Mesendoderm (in vitro differentiated cells): ENCODE measurements at regions not wholly inside any gene's neighbourhood (a gene's known extent, or its start where the extent isn't known, plus 50 kb on each side); places are given as distances from the start of the nearest gene placed in this dataset.
A peak's percentile ranks its signal among the peaks of the same experiment; 100 is the strongest.

Experiments used
- DNase-seq: peaks from one replicate; pipeline ENCODE4 v3.0.0; 2013
- H2AK5ac ChIP-seq: 2 replicates; pipeline ENCODE4 v1.6.1; 2013; ENCODE audit warnings: low read length, inconsistent platforms
- H2BK120ac ChIP-seq: 2 replicates; pipeline ENCODE4 v1.6.1; 2013; ENCODE audit warnings: low read depth, mild to moderate bottlenecking, low read length, moderate library complexity, mixed read lengths
- H2BK15ac ChIP-seq: replicated peaks from 2 replicates; pipeline ENCODE4 v1.6.1; 2013; ENCODE audit warnings: low read depth, mild to moderate bottlenecking, moderate library complexity
- H2BK5ac ChIP-seq: 2 replicates; pipeline ENCODE4 v1.6.1; 2013; ENCODE audit warnings: low read length, inconsistent platforms
- H3K18ac ChIP-seq: 2 replicates; pipeline ENCODE4 v1.6.1; 2013; ENCODE audit warnings: mild to moderate bottlenecking, low read length, mixed read lengths
- H3K23ac ChIP-seq: one replicate; pipeline ENCODE4 v1.6.1; 2013; ENCODE audit warnings: low read length
- H3K27ac ChIP-seq: 2 replicates; pipeline ENCODE4 v1.5.1; 2013; ENCODE audit warnings: low read depth, mild to moderate bottlenecking, inconsistent platforms, low read length, moderate library complexity
- H3K27me3 ChIP-seq: 2 replicates; pipeline ENCODE4 v1.6.1; 2013; ENCODE audit warnings: low read length, control low read depth, mild to moderate bottlenecking, inconsistent platforms; ENCODE audit not compliant: insufficient read depth, poor library complexity
- H3K36me3 ChIP-seq: 2 replicates; pipeline ENCODE4 v1.6.1; 2013; ENCODE audit warnings: low read length, inconsistent platforms; ENCODE audit not compliant: control insufficient read depth, insufficient read depth
- H3K4ac ChIP-seq: one replicate; pipeline ENCODE4 v1.6.1; 2013; ENCODE audit warnings: low read depth, mild to moderate bottlenecking, low read length, moderate library complexity
- H3K4me1 ChIP-seq: 2 replicates; pipeline ENCODE4 v1.6.1; 2013; ENCODE audit warnings: low read depth, low read length, inconsistent platforms; ENCODE audit not compliant: control insufficient read depth
- H3K4me2 ChIP-seq: 2 replicates; pipeline ENCODE4 v1.6.1; 2013; ENCODE audit warnings: low read length
- H3K4me3 ChIP-seq: 2 replicates; pipeline ENCODE4 v1.5.1; 2013; ENCODE audit warnings: mild to moderate bottlenecking, low read length
- H3K56ac ChIP-seq: one replicate; pipeline ENCODE4 v1.6.1; 2013; ENCODE audit warnings: low read length
- H3K79me1 ChIP-seq: 2 replicates; pipeline ENCODE4 v1.6.1; 2013; ENCODE audit warnings: low read length, inconsistent platforms
- H3K79me2 ChIP-seq: 2 replicates; pipeline ENCODE4 v1.6.1; 2013; ENCODE audit warnings: mild to moderate bottlenecking, low read length; ENCODE audit not compliant: control insufficient read depth, insufficient read depth
- H3K9ac ChIP-seq: 2 replicates; pipeline ENCODE4 v1.6.1; 2013; ENCODE audit warnings: low read length, inconsistent platforms
- H4K5ac ChIP-seq: one replicate; pipeline ENCODE4 v1.6.1; 2013; ENCODE audit warnings: low read length
- H4K8ac ChIP-seq: one replicate; pipeline ENCODE4 v1.6.1; 2013; ENCODE audit warnings: low read depth, mild to moderate bottlenecking, control low read depth, low read length, moderate library complexity
- whole genome bisulfite sequencing: extraction: QIAGEN DNeasy Blood & Tissue Kit; methylation state at CpG from one replicate; pipeline ENCODE4 v1.1.7; 2013; ENCODE audit warnings: low lambda C conversion rate, missing lambda C conversion rate; ENCODE audit not compliant: insufficient coverage; ENCODE audit errors: extremely low coverage; 5-methylcytosine and 5-hydroxymethylcytosine counted together

DNA sequence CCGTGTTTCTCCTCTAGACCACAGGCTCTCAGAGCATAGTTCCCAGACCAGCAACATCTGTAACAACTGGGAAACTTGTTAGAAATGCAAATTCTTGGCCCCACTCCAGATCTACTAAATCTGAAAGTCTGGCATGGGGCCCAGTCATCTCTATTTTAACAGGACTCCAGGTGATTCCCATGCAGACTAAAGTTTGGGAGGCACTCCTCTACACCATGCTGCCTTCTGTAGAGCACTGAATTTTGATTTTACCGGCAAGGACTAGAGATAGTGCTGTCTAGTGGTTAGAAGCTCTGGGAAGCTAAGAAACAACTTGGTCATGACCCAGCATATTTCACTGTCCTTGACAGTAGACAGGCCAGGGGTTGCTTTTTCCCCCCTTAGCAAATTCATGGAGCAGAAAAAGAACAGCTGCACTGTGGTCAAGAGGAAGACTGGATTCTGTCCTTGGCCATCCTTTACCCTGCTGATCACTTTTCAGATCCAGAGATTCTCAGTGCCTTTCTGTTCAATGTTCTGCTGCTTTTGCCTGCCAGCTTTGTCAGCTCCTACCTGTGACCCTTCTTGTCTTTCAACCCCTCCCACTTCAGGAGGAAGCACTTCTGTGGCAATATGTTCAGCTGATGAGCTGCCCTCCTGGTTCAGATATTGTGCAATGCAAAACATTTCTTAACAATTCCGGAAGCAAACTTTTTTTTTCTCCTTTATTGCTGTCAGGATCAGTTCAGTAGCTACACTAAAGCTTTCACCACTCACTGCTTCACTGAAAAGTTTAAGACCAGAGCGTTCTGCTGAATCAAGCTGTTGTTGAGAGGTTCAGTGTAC, 133.8 kb upstream of the NUDT4 start:
- H3K23ac ChIP-seq = no peak overlapping the region

DNA sequence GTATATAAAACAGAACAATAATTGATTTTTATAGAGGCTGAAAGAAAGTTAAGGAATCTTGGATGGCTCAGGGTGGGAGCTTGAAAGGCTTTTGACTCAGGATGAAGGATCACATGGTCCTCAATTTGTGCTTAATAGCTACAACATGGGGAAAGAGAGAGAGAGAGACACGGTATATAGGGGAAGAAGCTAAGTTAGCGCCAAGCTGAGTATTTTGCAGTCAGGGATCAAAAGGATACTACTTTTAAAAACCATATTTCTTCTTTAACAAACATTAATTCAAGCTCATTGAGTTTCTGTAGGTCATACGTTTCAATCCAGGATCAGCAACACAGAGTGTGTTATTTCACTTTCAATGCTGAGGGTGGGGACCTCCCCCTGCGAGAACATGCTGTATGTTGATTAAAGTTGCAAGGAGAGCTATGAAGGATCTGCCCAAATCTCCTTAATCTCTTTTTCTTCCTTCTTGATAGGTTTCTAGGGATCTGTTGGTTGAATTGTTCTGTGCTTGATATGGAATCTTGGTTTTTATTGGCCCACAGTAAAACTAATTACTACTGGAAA, 133.1 kb upstream of the NUDT4 start:
- no peaks in the 10 kb centered on the region for H3K4me1 ChIP-seq
- H2BK5ac ChIP-seq = no peak overlapping the region
- no peak overlapping the region for H3K56ac ChIP-seq
- no peaks in the 10 kb centered on the region for H3K27me3 ChIP-seq
- no peak overlapping the region for H3K23ac ChIP-seq
- H3K27ac ChIP-seq = no peak overlapping the region
- no peak overlapping the region for H2BK15ac ChIP-seq
- no peak overlapping the region for H2AK5ac ChIP-seq
- no peak overlapping the region for H3K4me2 ChIP-seq
- H3K79me1 ChIP-seq = no peaks in the 10 kb centered on the region
- no peak overlapping the region for H3K9ac ChIP-seq
- H2BK120ac ChIP-seq = no peak overlapping the region
- H3K4me3 ChIP-seq = no peak overlapping the region
- no CpG with 5 or more reads among the region's 4 CpGs for WGBS
- H3K18ac ChIP-seq = no peak overlapping the region
- no peak for DNase-seq
- no peaks in the 10 kb centered on the region for H3K79me2 ChIP-seq
- no peak overlapping the region for H4K5ac ChIP-seq
- no peak overlapping the region for H4K8ac ChIP-seq
- H3K36me3 ChIP-seq = no peaks in the 10 kb centered on the region
- H3K4ac ChIP-seq = no peak overlapping the region

More for the DNA sequence above, 133.8 kb upstream of the NUDT4 start:
- Histone ChIP-seq H3K4me1 (no peaks in the 10 kb centered on the region), H3K4me3 (no peak overlapping the region), H2AK5ac (no peak overlapping the region), H3K18ac (no peak overlapping the region), H4K8ac (no peak overlapping the region), H3K27me3 (no peaks in the 10 kb centered on the region), H3K79me2 (no peaks in the 10 kb centered on the region), H4K5ac (no peak overlapping the region), H3K36me3 (no peaks in the 10 kb centered on the region), H2BK5ac (no peak overlapping the region), H2BK15ac (no peak overlapping the region), H2BK120ac (no peak overlapping the region), H3K79me1 (no peaks in the 10 kb centered on the region), H3K9ac (no peak overlapping the region), H3K27ac (no peak overlapping the region), H3K4me2 (no peak overlapping the region), H3K4ac (no peak overlapping the region), H3K56ac (no peak overlapping the region)
- no CpG with 5 or more reads among the region's 4 CpGs for WGBS
- DNase-seq = no peak

DNA sequence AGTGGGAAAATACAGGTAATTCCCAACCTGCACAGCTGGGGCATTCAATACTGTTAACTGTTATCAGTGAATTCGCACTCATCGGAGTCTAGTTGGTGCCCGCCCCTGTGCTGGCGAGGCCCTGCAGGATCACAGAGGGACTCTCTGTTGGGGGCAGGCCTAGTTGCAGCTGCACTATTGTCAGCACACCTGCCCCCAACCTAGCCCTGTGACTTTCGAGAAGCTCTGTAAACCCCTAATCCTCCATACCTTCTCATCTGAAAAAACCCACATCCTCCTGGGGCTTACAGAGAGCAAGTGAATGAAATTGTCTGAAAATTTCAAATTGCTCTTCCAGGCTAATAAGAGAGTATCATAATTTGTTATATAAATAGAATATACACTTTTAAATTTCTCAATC, 132.2 kb upstream of the NUDT4 start:
- Histone ChIP-seq H4K5ac (no peak overlapping the region), H4K8ac (no peak overlapping the region), H3K4ac (no peak overlapping the region), H3K4me2 (no peak overlapping the region), H3K9ac (no peak overlapping the region), H3K18ac (no peak overlapping the region), H3K4me3 (no peak overlapping the region), H3K27ac (no peak overlapping the region), H2BK120ac (no peak overlapping the region), H3K4me1 (no peaks in the 10 kb centered on the region), H2BK15ac (no peak overlapping the region), H3K56ac (no peak overlapping the region), H3K79me2 (no peaks in the 10 kb centered on the region), H2AK5ac (no peak overlapping the region), H3K23ac (no peak overlapping the region), H3K79me1 (no peaks in the 10 kb centered on the region), H3K27me3 (no peaks in the 10 kb centered on the region), H2BK5ac (no peak overlapping the region), H3K36me3 (no peaks in the 10 kb centered on the region)
- no CpG with 5 or more reads among the region's 5 CpGs for WGBS
- peak; percentile 11 for DNase-seq

DNA sequence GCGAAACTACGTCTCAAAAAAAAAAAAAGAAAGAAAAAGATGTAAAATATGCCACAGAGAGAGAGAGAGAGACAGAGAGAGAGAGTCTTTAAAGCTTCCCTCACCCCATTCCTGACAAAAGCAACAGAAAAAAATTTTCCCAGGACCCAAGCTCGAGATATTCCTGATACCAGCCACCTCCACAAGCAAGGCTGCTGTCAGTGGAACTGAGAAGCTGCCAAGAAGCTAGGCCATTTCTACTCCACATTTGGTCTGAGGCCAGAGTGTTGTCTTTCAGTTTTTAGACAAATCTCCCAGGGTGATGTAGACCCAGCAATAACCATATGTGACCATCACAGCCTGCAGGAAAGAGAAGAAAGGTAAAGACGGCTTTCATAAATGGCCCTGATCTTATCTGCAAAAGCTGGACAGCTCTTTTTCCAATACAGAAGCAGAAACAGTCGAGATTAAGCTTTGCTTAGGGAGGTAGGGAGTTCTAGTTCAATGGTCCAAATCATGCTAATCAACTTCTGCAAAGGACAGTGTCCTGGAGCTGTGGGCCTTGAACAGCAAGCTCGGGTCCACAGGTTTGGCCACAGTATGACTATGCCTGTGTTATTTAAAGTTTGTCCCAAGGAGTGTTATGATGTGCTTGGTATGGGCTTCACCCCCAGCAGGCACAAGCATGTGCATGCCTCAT, 130.3 kb upstream of the NUDT4 start:
- Histone ChIP-seq H3K4me2 (no peak overlapping the region), H3K23ac (no peak overlapping the region), H3K56ac (no peak overlapping the region), H3K27me3 (no peaks in the 10 kb centered on the region), H4K5ac (no peak overlapping the region), H3K4me1 (no peaks in the 10 kb centered on the region), H3K79me2 (no peaks in the 10 kb centered on the region), H3K4me3 (no peak overlapping the region), H3K9ac (no peak overlapping the region), H3K36me3 (no peaks in the 10 kb centered on the region), H2BK5ac (no peak overlapping the region), H3K27ac (no peak overlapping the region), H2BK15ac (no peak overlapping the region), H2AK5ac (no peak overlapping the region), H4K8ac (no peak overlapping the region), H3K4ac (no peak overlapping the region), H3K18ac (no peak overlapping the region), H3K79me1 (no peaks in the 10 kb centered on the region), H2BK120ac (no peak overlapping the region)
- no peak for DNase-seq
- WGBS = no CpG with 5 or more reads among the region's 6 CpGs

DNA sequence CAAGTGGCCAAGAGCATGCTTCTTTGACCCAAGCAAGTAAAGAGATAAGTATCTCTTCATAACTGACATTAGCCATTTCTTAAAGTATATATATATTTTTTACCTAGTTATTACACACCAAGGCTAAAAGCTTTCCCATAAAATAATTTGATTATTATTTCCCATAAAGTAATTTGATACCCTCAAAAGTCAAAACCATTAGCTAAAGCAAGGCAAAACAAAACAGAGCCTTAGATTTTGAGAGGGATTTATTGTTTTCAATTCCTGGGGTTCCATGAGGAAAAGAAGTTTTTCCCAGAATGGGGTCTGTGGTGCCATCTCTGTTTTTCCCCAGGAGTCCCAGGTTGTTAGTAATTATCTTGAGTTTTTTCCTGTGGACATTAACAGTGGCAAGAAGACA, 125.5 kb upstream of the NUDT4 start:
- Histone ChIP-seq H4K8ac (no peak overlapping the region), H2BK5ac (no peak overlapping the region), H3K4ac (no peak overlapping the region), H3K79me2 (no peaks in the 10 kb centered on the region), H3K56ac (no peak overlapping the region), H3K23ac (no peak overlapping the region), H4K5ac (no peak overlapping the region), H3K27ac (no peak overlapping the region), H3K27me3 (no peaks in the 10 kb centered on the region), H2BK120ac (no peak overlapping the region), H3K79me1 (no peaks in the 10 kb centered on the region), H3K36me3 (no peaks in the 10 kb centered on the region), H2BK15ac (no peak overlapping the region), H3K4me1 (no peaks in the 10 kb centered on the region), H3K4me3 (no peak overlapping the region), H3K4me2 (no peak overlapping the region), H2AK5ac (no peak overlapping the region), H3K18ac (no peak overlapping the region), H3K9ac (no peak overlapping the region)
- no peak for DNase-seq
